K562 (cell line): ENCODE measurements at regions not wholly inside any gene's neighbourhood (a gene's known extent, or its start where the extent isn't known, plus 50 kb on each side); places are given as distances from the start of the nearest gene placed in this dataset.
A peak's percentile ranks its signal among the peaks of the same experiment; 100 is the strongest.

Experiments used
- E2F6 ChIP-seq, 2 experiments: IDR thresholded peaks; 2 replicates each; pipeline ENCODE4 v1.6.1; 2011; ENCODE audit warnings: borderline replicate concordance in 1 of 2, control low read depth in 1 of 2, low read depth in 1 of 2, low read length in 1 of 2, mild to moderate bottlenecking in 1 of 2, mixed read lengths in 1 of 2, moderate library complexity in 1 of 2; ENCODE audit not compliant: insufficient read depth in 1 of 2, insufficient read length in 1 of 2, poor library complexity in 1 of 2, severe bottlenecking in 1 of 2; ENCODE audit errors: extremely low read depth in 1 of 2
- GATA2 ChIP-seq: sonication (generic); formaldehyde crosslinking; IDR thresholded peaks from 2 replicates; pipeline ENCODE4 v1.4.0; 2020; ENCODE audit warnings: mild to moderate bottlenecking, missing genetic modification reagents
- IFI16 ChIP-seq: fragments of 250-450 bp; sonication (Bioruptor Pico); IDR thresholded peaks from 2 replicates; pipeline ENCODE4 v2.1.2; 2022; ENCODE audit warnings: mild to moderate bottlenecking, inconsistent platforms
- MBD1 ChIP-seq: fragments of 250-450 bp; sonication (Bioruptor Pico); IDR thresholded peaks from 2 replicates; pipeline ENCODE4 v1.8.0; 2022; ENCODE audit warnings: inconsistent platforms
- MCM5 ChIP-seq: fragments of 450-650 bp; IDR thresholded peaks from 2 replicates; pipeline ENCODE4 v1.6.1; 2016; ENCODE audit warnings: low read depth
- MED1 ChIP-seq: sonication (generic); formaldehyde crosslinking; IDR thresholded peaks from 2 replicates; pipeline ENCODE4 v1.8.1; 2023; ENCODE audit warnings: missing genetic modification reagents, borderline replicate concordance
- MXI1 ChIP-seq: IDR thresholded peaks from 2 replicates; pipeline ENCODE4 v1.6.1; 2011; ENCODE audit warnings: low read depth, mild to moderate bottlenecking, improper control_type of control experiment, low read length
- NUFIP1 ChIP-seq: fragments of 450-650 bp; IDR thresholded peaks from 2 replicates; pipeline ENCODE4 v1.6.1; 2018; ENCODE audit not compliant: partially characterized antibody
- SPI1 ChIP-seq: IDR thresholded peaks from 2 replicates; pipeline ENCODE4 v1.6.1; 2011; ENCODE audit warnings: low read depth, low read length, control low read depth, borderline replicate concordance
- SRSF9 ChIP-seq: fragments of 200-400 bp; formaldehyde crosslinking; IDR thresholded peaks from 2 replicates; pipeline ENCODE4 v1.6.1; 2017; ENCODE audit warnings: low read depth, low read length, borderline replicate concordance
- TAF15 ChIP-seq: fragments of 200-400 bp; formaldehyde crosslinking; IDR thresholded peaks from 2 replicates; pipeline ENCODE4 v1.6.1; 2017; ENCODE audit warnings: mild to moderate bottlenecking, low read depth, low read length, moderate library complexity
- TBP ChIP-seq: optimal IDR thresholded peaks from 2 replicates; pipeline ENCODE3; 2011; ENCODE audit warnings: low read depth, low read length, improper control_type of control experiment
- TCF3 ChIP-seq: sonication (generic); formaldehyde crosslinking; IDR thresholded peaks from 2 replicates; pipeline ENCODE4 v1.4.0; 2020; ENCODE audit warnings: mild to moderate bottlenecking, missing genetic modification reagents
- UBTF ChIP-seq, 2 experiments: IDR thresholded peaks; 2 replicates each; pipeline ENCODE4 v1.6.1; 2012; ENCODE audit warnings: improper control_type of control experiment in 2 of 2, low read depth in 2 of 2, low read length in 2 of 2, borderline replicate concordance in 1 of 2
- YBX1 ChIP-seq: fragments of 450-650 bp; IDR thresholded peaks from 2 replicates; pipeline ENCODE4 v1.7.1; 2016; ENCODE audit warnings: mild to moderate bottlenecking
- ZBTB11 ChIP-seq, 3 experiments: fragments of 200-800 bp in 1 of 3; fragments of 250-450 bp in 1 of 3; fragments of 450-650 bp in 1 of 3; sonication (Bioruptor Pico) in 1 of 3; sonication (Bioruptor generic) in 1 of 3; formaldehyde crosslinking in 1 of 3; IDR thresholded peaks; 2 replicates each; pipeline versions ENCODE4 v1.6.1 to v1.8.0; 2016 to 2022; ENCODE audit warnings: mild to moderate bottlenecking in 2 of 3, missing genetic modification characterization in 2 of 3, missing compliant biosample characterization in 1 of 3, moderate library complexity in 1 of 3
- ZNF212 ChIP-seq: fragments of 450-650 bp; formaldehyde crosslinking; IDR thresholded peaks from 2 replicates; pipeline ENCODE4 v1.4.0; 2020; ENCODE audit warnings: mild to moderate bottlenecking
- ZNF384 ChIP-seq: IDR thresholded peaks from 2 replicates; pipeline ENCODE4 v1.6.1; 2012; ENCODE audit warnings: low read depth, low read length, improper control_type of control experiment

- TF ChIP-seq E2F6 (IDR thresholded peaks at IDR 0.05; ENCODE audit: borderline replicate concordance in 1 of 2, extremely low read depth in 1 of 2, insufficient read depth in 1 of 2, insufficient read length in 1 of 2, low read depth in 1 of 2, low read length in 1 of 2, poor library complexity in 1 of 2, severe bottlenecking in 1 of 2) (no peak), MCM5 (no peak), TCF3 (CRISPR knock-in tag) (peak; percentile 59), IFI16 (CRISPR knock-in tag) (no peak), TBP (no peak), MXI1 (no peak), MED1 (no peak), YBX1 (no peak), NUFIP1 (no peak), GATA2 (CRISPR knock-in tag) (peak; percentile 37; the same call in 1 of the 2 replicates), TAF15 (no peak), ZNF212 (CRISPR knock-in tag) (no peak), SRSF9 (no peak), MBD1 (CRISPR knock-in tag) (no peak), ZNF384 (no peak), ZBTB11 (CRISPR knock-in tag; IDR thresholded peaks at IDR 0.05) (no peak), UBTF (IDR thresholded peaks at IDR 0.05; ENCODE audit: borderline replicate concordance in 1 of 2, low read depth in 2 of 2, low read length in 2 of 2) (no peak), SPI1 (no peak)
Observed at GRCh38 chr4:174423257-174423944, 98.9 kb downstream of the HPGD start (continued).
